Islet precursor cell (in vitro differentiated cells): ENCODE measurements at regions not wholly inside any gene's neighbourhood (a gene's known extent, or its start where the extent isn't known, plus 50 kb on each side); places are given as distances from the start of the nearest gene placed in this dataset.
A peak's percentile ranks its signal among the peaks of the same experiment; 100 is the strongest.

ENCODE experiments used
- DNase-seq: peaks from one replicate; pipeline ENCODE4 v3.0.0-alpha.2; 2018

DNA sequence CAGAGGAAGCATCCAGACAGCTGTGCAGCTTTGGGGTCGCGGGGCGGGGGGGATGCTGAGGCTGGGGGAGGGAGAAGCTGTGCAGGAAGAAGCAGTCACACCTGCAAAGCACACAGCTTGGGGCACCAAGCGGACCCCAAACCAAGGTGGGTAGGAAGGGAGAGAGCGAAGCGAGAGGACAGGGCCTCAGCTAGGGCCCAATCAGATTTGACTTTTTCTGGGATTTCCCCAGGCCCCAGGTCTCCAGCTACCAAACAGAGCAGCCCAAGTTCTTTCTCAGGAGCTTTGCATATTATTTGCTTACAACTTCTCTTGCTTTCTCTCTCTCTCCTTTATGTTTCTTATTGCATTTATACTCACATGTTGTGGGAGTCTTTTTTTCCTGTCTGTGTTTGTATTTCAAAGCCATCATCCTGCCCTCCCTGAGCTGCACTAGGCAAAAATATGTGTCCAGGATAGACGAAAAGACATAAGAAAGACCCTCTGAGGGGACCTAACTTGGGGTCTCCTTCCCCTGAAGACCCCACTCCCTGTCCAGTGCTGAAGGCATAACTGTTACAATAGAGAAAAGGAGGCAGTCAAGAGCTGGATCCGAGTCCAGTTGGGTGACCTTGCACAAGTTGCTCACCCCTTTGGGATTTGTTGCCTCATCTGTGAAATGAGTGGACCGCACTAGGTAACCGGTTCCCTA is 50.6 kb upstream of the SMNDC1 start:
- DNase-seq = no peak

GRCh38 chr10:110355922-110356627 is 51.4 kb upstream of the SMNDC1 start:
- DNase-seq = no peak

DNA sequence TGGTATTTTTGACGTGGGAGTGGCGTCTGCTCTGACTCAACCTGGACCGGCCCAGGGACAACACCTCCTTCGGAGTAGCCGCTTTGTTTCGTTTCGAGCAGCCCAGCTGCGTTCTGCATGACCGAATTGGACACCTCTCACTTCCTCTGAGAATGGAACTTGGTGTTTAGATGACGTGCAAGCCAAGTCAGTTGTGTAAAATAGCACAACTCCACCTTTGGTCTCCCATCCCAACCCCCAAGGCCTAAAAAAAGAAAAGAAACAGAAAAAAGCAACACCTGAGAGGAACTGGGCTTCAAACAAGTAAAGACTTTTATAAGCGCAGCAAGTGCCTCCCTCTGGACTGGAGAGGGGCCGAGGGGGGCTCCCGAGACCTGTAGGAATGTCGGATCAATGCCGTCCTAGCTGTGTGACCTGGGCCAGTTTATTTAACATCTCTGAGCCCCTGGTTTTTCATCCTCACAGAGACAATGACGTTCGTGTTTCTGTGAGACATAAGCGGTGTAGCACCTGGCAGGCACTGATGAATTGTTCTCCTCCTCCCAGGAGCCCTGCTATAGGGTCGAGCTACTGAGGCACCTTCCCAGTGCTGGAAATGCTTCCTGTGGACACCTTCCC is 52.0 kb upstream of the SMNDC1 start:
- DNase-seq = peak; percentile 68

DNA sequence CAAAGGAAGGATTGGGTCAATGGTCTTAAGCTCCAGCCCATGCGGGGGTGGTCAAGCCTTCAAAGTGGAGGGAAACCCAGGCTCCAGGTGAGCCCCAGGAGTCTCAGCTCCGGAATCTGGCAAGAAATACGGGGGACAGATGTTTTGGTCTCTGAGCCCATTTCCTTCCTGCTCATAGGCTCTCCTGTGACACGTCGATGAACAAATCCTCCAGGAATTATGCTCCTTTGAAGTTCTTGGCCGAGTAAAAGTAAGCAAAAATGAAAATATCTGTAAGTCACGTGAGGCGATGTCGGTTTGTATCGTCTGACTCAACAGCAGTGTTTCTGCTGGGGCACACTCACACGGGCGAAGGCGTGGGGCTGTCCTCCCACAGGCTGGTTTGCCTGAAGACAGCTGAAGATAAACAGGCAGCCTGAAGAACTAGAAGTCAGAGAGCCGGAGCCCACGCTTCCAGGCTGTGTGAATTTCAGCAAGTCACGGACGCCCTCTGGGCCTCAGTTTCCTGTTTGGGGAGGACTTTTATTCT is 52.6 kb upstream of the SMNDC1 start:
- no peak for DNase-seq

- DNase-seq = no peak
These were observed 53.2 kb upstream of the SMNDC1 start for GRCh38 chr10:110357871-110358270.

DNA sequence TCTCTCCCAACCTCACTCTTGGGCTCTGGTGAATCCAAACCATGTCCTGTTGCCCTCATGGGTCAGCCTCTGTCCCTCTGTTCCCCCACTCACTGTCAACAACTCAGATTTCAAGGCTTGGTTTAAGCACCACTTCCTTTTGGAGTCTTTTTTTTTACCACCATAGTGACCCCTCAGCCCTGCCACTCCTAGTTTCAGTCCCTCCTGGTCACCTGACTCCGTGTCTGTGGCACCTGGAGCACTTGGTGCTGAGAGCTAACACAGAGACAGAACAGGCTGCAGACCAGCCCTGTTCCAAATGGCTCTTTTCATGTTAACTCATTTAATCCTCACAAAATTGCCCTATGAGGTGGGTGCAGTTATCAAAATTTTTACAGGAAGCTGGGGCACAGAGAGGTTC is 53.6 kb upstream of the SMNDC1 start:
- no peak for DNase-seq

GRCh38 chr10:110358869-110359629 is 54.3 kb upstream of the SMNDC1 start:
- peak; percentile 82 for DNase-seq

GRCh38 chr10:110360857-110361474 is 56.2 kb upstream of the SMNDC1 start:
- peak; percentile 64 for DNase-seq

DNA sequence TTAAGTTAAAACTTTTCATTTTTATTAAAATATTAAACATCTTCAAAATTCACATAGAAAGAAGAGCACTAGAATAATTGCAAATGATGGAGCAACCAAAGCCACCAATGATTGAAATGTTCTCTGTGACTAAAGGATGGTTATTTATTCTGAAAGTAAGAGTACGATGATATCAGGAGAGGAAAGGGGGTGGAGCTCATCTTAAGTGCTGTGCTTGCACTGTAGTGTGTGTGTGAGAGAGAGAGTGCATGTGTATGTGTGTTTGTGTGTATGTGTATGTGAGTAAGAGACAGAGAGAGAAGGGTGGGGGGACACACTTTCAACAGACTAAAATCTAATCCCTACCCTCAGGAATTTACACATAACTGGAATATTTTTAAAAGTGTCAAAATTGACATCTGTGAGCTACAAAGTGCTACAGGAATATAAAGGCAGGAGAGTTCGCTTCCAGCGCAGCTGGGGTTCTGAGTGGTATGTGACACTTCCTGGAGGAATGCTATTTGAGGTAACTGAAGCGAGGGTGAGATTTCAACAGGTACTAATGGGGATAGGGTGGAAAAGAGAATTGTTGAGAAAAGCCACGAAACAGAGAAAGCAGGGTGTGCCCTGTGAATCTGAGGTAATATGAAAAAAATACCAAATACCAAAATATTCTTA is 57.2 kb upstream of the SMNDC1 start:
- no peak for DNase-seq

DNA sequence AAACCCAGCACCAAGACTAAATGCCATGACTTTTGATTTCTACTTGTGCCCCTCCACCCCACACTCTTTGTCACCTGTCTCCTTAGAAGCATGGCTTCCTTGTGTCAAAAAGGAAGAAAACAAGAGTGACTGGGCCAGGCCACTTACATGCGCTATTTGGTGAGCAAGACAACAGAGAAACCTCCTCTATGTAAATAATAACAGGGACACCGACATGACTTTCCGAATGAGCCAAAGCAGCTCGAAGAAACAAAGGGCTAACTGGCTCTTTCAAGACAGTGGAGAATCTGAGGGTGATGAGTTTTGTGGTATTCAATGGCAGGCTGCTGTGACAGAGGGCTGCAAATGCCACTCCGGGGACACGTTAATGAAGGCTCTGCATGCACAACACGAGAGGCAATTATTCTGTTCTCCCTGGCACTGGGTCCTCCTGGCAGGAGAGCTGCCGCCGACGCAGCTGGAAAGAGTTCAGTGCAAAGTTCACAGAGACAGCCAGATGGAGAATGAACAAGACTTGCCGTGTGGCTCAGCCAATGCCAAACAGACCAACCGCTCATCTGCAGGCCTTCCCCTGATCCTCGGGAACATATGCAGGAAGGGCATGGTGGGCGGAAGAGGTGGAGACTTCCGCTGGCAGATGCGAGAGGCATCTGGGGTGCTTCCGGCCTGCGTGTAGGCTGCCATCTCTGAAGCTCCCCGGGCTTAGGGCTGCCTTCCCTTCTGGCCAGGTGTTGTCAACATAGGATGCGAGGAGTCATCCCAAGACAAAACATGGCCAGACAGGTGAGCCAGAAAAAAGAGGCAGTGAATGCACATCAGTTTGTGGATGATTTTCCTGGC is 59.1 kb upstream of the SMNDC1 start:
- DNase-seq = no peak

- no peak for DNase-seq
These were observed 59.8 kb upstream of the SMNDC1 start for GRCh38 chr10:110364531-110364937.

- DNase-seq = no peak
These were observed 60.8 kb upstream of the SMNDC1 start for GRCh38 chr10:110365356-110366143.

- DNase-seq = no peak
These were observed 61.9 kb upstream of the SMNDC1 start for GRCh38 chr10:110366635-110367034.

DNA sequence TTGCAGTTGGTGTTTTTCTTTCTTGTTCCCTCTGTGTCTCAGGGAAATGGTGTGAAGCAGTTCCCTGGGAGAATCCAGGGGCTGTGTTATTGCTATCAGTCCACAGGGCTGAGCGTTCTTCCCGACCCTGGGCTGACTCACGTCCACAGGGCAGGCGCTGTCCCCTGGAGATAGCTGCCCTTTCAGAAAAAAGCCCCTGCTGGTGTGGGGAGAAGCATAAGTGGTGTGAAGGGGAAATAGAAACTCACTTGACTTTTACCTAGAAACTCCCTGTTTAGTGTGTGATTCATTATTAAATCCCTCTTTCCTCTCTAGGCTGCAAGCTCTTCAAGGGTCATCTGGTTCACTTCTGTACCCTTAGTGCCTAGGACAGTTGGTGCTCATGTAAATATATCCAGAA is 63.3 kb upstream of the SMNDC1 start:
- no peak for DNase-seq

DNA sequence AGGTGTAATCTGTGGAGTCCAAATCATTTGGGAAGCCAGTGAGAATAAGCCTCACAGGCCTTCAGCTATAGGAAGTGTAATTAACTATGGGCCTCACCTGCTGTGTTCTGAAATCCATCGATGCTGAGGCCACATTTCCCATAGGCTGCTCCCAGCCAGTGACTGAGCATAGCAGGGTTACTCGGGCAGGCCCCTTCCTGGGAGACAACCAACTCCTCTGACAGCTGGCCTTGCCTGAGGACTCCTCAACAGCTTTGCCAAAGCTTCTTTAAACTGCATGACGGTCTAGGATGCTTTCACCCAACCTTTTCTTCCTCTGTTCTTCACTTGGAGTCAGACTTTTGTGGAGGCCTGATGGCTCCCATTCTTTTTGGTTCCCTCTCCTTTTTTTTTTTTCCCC is 63.8 kb upstream of the SMNDC1 start:
- DNase-seq = no peak

DNA sequence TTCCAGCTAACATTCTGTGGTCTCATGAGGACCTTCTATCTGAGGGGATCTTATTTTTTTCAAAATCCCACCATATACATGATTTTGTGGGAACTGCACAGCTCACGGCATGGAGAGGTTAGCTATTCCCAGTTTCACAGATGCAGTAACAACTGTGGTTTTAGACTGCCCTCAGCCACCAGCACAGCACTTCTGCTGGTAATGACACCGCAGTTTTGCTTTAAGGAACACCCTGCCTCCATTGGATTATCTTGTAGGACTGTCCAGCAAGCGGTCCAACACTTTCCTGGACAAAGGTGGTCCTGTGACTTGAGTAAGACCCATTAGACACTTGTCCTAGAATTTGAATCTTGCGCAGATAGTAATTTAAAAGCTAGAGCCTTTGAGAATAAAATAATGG is 65.3 kb upstream of the SMNDC1 start:
- DNase-seq = no peak

GRCh38 chr10:110372656-110373055 is 67.9 kb upstream of the SMNDC1 start:
- DNase-seq = no peak

- no peak for DNase-seq
These were observed 68.3 kb upstream of the SMNDC1 start for GRCh38 chr10:110373059-110373458.

DNA sequence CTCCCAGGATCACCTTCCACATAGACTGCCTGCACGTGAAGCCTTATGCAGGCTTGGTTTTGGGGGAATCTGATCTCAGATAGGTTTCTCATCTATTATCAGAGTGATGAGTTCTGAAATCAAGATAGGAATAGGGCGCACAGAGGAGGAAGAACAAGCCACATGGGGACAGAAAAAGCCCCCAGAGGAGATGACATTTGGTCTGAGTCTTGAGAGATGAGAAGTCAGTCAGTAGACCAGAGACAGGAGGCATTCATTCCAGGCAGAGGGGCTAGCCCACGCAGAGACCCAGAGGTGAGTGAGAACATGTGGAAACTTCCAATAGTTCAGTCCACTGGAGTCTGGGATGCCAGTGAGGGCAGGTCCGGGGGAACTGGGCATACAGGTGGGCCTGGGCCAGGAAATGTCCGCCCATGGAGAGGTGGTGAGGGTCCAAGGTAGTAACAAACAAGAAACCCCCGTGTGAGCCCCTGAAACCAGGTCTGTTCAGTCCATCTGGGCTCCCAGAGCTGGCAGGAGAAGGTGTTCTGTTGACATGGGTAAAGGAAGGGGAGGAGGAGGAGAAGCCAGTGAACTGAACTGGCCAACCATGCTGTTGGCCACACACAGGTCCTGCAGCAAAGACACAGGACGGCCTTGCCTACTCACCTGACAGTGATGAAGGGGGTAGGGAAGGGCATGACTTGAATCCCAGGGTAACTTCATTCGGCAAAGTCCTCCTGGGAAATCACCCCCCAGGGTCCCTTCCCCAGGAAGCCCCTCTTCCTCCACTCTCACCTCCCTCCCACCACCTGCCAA is 69.3 kb upstream of the SMNDC1 start:
- DNase-seq = no peak

- DNase-seq = no peak
These were observed 70.4 kb upstream of the SMNDC1 start for GRCh38 chr10:110375121-110375520.
